Stimulated activated CD8-positive, alpha-beta memory T cell treated with anti-CD3 and anti-CD28 coated beads, Interleukin-2, amount 100 ng/mL, for 1 hour (primary cell): ENCODE measurements at regions not wholly inside any gene's neighbourhood (a gene's known extent, or its start where the extent isn't known, plus 50 kb on each side); places are given as distances from the start of the nearest gene placed in this dataset.

Experiments
- DNase-seq, 2 donors: peaks; one replicate each; pipeline ENCODE4 v3.0.0-alpha.2; 2020; ENCODE audit warnings: low read depth in 2 of 2

DNA sequence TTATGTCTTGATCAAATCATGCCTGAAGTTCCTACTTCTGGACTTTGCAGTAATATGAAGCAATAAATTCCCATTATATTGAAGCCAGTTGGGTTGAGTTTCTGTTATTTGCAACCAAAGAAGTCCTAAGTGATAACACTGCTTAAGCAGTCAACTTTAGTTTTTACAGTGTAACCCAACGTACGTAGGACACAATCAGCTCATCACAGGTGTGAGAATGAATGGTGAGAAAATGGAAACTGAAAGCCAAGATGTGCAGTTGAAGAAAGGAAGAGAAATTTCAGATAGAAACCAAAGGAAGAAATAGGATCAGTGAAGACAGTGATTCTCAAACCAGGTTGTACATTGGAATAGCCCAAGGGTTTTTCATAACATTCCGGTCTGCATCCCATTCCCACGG is 211.4 kb upstream of the ZFP64 start:
- no peak for DNase-seq

DNA sequence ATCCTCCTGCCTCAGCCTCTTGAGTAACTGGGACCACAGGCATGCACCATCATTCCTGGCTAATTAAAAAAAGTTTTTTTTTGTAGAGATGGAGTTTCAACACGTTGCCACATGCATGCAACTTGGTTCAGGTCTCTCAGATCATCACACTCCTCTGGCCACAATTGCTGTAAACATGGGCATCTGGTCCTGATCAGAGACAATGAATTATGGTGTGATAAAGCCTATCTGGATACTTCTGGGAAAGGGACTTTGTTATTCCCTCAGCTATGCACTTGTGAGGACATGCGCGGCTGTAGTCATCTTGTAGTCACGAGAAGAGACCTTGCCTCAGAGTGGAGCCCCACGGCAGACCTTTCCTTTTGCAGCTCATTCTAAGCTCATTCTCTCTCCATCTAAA is 210.9 kb upstream of the ZFP64 start:
- no peak for DNase-seq

DNA sequence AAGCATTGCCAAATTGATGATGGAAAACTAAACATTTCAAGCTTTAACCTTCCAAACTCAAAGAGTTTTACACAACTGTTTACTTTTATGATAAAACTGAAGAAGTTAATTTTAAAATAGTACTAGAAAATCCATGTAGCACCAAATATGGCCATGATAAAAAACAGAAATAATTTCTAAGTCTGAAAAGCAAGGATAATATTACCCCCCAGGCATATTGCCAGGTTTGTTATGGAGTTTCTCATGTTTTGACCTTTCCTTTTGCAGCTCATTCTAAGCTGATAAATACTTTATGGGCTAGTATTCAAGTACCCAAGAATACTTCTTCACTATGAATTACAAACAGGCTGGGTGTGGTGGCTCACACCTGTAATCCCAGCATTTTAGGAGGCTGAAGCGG is 209.9 kb upstream of the ZFP64 start:
- no peak for DNase-seq

DNA sequence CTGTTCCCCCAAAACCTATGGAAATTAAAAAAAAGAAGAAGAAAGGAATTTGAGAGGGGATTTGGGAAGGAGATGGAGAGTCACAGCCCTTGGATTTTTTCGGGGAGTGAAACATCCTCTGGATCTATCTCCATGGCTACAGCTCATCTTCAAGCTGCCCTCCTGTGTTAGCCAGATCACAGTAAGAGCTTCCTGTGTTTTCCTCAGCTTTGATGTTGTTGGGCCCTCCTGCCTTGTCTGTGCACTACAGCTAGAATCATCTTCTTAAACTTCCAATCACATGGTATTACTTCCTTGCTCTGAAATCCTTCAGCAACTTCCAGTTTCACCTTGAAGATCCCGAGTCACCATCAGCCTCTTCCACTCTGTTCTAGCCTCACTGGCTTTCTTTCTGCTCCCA is 207.8 kb upstream of the ZFP64 start:
- no peak for DNase-seq

DNA sequence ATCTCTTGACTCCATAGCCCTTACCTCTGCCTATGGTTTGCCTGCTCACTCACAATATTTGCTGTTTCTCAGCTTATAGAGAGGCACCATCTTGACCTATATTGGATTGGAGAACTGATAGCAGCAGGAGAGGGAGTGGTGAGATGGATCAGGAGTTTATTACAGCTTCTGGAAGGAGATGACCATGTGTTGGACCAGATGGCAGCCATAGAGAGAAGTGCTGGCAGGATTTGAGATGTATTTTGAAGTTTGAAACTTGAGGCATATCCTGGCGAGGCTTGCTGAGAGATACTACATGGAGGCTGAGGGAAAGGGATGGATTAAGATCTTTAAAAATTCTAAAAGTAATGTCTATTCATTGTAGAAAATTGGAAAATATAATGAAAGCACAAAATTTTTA is 198.0 kb upstream of the ZFP64 start:
- DNase-seq: no peak

DNA sequence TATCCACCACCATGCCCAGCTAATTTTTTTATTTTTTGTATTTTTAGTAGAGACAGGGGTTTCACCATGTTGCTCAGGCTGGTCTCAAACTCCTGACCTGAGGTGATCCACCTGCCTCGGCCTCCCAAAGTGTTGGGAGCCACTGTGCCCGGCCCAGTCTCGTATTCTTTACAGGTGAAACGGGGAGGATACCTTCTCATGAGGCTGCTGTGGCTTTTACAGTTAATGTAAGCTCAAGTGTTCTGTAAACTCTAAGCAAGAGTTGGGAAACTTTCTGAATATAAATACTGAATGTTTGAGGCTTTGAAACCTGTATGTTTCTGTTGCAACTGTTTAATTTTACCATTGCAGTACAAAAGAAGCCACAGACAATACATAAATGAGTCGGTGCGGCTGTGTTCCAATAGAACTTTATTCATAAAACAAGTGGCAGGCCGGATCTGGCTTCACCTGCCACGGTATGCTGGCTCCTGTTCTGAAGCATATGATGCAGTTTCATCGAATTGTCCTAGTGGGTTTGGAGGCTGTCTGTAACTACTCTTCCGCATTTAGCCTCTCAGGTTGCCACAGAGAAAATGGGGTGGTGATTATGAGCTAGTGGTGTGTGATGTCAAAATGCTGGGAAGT is 192.5 kb upstream of the ZFP64 start:
- no peak for DNase-seq

DNA sequence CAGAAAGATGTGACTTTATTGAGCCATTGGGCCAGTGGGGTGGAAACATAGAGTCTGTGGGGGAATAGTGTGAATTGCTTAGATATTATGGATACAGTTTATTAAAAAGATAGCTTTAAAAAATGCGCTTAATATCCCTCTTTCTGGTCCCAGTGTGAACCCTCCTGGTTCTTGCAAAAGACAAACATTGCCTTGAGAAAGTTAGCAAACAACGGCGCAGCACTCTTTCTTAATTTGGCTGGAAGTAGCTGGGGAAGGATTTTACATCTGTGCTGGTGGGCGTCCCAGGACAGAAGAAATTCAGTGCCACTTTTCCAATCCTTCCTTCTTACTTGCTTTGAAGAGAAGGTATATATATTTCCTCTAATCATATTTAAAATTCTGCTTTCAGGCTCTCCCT is 191.4 kb upstream of the ZFP64 start:
- no peak for DNase-seq

DNA sequence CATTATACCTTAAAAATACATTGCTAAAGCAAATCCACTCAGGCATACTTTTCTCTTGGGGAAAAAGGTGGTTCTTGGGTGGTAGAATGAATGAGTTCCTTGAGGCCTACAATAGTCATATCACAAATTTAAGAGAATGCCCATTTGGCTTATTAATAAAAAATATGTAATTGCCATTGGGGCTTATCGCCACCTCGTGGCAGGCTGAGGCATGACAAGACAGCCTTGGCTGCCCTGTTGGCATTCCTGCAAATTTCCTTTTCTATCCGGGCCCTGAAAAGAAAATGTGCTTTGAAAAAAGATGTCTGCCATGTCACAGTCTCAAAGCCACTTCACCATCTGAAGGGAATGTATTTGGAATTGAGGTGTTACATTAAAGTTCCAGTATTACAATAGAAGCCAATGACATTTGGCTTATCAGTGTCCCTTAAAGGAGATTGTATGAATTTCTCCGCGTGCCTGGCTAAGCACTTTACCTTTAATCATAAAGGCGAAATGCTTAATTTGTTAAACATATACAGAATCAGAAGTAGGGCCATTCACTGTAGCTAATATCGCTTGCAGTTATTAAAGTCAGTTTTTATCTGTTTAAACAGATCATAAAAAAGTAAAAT is 188.3 kb upstream of the ZFP64 start:
- peak in 1 of 2 donors; percentile 9 for DNase-seq

DNA sequence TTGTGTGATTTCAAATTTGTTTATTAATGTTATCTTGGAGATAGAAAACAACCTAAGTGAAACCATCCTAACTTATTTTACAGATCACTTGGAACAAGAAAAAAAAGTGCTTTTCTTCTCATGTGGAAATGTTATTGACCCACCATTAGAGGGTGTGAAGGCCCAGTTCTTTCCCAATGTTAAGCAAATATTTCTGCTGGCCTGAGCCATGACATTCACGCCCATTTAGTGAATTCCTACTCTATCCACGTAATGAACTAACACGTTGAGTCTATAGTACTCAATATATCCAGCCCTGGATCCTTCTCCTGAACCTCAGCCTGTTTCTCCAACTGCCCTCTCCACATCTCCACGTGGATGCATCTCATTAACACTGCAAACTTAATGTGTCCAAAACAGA is 180.6 kb upstream of the ZFP64 start:
- DNase-seq: no peak

DNA sequence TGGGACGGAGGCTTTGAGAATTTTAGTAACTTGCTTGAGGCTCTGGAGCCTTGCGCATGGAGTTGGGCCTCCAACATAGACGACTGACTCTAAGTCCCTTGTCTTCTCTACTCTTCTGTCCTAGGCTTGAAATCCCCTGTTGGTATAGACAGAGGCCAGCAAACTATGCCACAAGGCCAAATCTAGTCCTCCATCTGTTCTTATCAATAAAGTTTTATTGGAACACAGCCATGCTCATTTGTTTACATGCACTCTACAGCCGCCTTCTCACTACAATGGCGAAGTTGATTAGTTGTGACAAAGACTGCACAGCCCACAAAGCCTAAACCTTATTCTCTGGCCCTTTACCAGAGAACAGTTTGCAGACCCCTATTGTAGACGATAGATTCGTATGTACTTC is 174.1 kb upstream of the ZFP64 start:
- no peak for DNase-seq

DNA sequence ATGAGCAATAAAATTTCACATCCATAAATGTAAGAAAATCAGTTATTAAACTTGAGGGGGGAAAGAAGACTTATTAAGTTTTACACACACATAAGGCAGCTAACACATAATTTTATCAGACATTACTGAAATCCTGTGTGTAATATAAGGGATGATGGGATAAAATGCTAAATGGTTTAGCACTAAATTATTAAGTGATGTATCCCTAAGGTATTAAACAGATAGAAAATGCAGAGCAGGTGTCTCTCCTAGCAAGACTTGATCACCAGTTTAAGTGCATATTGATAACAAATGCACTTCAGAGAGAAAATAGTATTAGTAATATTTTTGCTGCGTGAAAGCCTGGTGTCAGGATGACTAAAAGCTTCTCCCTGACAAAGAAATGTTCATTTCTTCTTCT is 172.8 kb upstream of the ZFP64 start:
- DNase-seq: no peak

DNA sequence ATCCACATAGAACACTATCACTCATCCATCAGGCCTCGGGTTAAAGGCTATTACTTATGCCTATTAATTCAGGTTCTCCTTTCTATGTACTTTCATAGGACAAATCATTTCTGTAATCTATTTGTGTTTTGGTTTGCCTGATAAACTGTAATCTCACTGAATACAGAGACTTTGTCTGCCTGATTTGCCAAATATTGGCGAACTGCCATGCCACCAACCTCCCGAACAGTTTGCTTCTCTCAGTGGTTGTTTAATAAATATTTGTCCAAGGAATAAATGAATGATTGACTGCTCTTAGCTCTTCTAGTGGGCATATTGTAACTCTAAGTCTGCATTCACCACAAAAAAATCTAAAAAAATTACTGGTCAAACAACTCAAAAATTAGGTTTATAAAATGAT is 170.1 kb upstream of the ZFP64 start:
- no peak for DNase-seq

DNA sequence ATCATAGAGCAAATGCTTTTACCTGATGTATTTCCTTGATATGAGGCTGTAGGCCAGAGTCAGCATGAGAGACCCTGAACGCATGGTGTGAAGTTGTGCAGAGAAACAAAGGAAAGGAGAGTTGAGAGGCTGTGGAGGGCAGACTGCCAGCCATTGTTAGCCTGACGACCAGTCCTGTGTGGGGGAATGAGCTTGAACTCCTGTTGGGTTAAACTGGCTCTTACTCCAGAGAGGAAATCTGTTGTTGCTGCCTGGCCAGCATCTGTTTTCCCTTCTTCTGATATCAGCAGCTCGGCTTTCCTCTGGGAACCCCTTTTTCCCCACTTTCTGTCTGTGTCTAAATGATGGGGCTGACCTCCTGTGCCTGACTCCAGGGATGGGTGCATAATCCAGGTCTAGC is 158.2 kb upstream of the ZFP64 start:
- DNase-seq: no peak

DNA sequence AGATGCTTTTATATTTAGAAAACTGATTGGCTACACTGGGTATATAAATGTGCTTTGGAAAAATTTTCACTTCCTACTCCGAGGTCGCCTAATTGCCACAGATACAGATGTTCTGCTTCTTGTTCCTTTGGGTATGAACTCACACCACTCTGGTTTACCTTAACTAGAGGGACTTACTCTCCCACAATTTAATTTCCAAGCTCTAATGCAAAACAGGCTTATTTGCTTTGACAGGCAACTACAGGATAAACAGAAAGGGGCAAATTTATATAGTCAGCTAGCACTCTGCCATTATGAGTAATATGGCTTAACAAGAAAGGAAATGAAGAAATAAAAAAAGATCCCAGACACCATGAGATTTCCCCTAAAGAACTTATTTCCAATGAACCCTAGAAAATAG is 156.9 kb upstream of the ZFP64 start:
- no peak for DNase-seq

DNA sequence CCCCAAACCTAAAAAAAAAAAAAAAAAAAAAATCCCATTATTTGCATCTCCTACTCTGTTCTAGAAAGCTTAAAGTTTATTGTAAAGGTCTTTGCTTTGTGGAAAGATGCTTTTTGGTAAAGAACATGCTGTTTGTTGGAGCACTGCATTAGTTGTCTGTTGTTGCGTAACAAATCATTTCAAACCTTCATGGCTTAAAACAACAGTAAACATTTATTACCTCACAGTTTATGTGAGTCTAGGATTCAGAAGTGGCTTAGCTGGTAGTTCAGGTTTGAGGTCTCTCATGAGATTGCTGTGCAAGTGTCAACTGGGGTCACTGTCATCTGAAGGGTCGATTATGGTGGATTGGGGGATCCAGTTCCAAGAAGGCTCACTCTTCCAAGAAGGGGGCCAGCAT is 155.2 kb upstream of the ZFP64 start:
- no peak for DNase-seq

DNA sequence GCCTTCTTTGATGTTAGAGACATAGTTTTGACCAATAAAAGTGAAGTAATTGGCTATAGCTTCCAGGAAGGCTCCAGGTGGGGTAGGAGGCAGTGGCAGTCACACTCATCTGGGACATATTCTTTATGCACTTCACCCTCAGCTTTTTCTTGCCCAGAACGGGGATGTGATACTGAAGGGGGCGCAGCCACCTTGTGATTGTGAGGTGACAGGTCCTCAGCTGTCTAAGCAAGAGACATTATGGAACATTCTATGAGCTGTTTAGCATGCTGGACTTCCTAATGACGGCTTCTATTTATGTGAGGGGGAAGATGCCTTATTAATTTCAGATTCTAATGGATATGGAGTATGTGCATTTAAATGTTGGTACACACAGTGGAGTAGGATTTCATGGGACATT is 151.3 kb upstream of the ZFP64 start:
- no peak for DNase-seq

DNA sequence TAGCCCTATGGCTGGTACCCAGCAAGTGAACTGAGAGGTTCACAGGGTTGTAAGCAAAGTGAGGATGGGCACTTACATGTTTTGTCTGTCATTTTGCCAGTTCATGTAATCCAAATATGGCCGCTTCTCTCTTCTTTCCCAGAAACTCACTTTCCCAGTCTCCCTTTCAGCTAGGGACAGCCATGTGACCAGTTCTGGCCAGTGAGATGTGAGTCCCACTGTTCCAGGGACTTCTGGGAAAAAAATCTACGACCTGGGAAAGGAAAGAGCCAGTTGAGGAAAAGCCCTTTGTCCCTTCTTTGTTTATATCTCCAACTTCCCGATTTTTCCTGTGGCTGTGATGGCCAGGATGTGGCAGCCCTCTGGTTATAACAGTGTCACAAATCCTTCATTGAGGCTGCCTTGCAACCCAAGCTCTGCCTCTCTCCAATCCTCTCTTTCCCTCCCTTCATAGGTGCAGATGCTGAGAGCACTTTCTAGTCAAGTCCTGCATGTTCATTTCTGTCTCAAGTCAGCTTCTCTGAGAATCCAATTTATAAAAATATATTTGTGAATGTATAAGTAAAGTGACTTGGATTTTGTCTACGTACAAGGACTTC is 148.6 kb upstream of the ZFP64 start:
- no peak for DNase-seq

DNA sequence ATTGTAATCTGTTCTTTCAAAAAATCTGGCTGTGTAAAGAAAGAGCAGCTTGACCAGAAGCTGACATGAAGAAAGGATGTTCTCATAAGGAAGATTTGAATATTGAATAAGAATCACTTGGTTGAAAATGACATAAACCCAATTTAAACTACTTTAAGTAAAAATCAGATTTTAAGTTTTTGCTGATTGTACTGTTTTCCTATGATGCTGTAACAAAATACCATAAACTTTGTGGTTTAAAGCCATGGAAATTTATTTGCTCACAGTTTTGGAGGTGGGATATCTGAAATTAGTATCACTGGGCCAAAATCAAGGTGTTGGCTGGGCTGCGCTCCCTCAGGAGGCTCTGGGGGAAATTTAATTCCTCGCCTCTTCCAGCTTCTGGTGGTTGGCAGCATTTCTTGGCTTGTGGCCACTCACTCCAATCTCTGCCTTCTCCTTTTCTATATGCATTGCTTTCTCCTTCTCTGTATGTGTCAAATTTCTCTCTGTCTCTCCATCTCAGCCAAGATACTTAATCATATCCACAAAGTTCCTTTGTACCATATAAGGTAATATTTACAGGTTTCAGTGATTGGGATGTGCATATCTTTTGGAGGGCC is 141.2 kb upstream of the ZFP64 start:
- no peak for DNase-seq

DNA sequence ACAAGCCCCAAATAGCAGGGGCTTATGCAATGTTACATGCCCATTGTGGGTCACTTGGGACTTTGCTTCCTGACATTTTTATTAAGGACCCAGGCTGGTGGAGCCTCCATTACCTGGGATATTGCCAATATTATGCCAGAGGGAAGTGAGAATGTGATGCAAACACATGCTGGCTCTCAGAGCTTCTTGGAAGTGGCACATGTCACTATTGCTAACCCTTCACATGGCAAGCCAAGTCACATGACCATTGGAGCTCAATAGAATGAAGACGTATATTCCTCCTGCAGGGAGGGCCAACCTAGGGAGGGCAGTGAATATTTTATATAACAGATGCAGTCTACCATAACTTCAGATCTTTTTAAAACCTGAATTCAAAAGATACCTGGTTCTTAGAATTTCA is 140.7 kb upstream of the ZFP64 start:
- DNase-seq: no peak

DNA sequence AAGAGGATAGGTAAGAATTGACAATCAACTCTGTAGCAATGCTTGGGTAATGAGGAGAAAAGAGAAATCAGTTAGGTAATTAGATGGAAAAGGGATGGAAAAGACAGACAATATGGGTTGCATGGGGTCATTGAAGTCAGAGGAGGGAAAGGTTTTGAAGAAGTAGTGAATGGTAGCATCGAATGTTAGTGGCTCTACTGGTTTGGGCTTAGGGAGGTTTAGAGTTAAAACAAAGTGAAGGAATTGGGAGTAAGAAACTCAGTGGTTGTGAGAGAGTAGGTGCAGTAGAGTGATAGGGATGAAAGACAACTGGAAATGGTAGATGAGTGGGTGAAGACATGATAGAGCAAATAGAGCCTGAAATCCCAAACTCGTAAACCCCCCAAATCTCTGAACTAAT is 140.1 kb upstream of the ZFP64 start:
- no peak for DNase-seq

DNA sequence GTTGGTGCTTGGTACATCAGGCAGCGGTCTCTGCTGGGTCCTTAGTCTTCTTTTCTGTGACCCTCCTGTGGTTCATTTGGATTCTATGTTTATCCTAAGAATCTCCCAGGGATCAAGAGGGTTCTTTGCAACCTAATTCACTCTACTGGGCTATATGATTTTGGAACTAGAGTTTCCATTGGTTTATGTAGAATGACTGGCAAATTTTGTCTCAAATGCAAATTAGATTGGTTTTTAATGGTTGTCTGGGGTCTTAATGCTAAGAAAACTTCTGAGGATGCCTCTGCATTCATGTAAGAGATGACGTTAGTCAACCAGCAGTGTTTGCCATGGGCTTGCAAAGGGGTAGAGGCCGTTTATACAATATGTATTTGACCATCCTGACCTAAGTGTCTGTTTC is 129.8 kb upstream of the ZFP64 start:
- no peak for DNase-seq

DNA sequence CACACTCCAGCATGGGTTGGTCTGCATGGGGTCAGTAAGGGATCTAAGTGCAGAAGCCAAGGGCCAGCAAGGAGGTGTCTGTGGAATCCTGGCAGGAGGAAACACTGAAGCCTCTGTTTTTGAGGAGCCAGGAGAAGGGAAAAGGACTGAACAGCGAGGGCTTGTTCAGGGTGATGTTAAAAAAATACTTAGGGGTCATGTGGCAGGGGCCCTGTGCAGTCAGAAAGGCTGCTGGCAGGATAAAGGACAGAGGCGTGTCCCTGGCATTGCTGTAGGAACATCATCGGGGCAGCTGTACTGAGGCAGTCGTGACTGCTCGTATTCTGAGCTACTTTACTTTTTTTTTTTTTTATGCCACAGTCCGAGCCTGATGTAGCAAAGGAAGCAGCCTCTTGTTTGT is 127.1 kb upstream of the ZFP64 start:
- DNase-seq: no peak

DNA sequence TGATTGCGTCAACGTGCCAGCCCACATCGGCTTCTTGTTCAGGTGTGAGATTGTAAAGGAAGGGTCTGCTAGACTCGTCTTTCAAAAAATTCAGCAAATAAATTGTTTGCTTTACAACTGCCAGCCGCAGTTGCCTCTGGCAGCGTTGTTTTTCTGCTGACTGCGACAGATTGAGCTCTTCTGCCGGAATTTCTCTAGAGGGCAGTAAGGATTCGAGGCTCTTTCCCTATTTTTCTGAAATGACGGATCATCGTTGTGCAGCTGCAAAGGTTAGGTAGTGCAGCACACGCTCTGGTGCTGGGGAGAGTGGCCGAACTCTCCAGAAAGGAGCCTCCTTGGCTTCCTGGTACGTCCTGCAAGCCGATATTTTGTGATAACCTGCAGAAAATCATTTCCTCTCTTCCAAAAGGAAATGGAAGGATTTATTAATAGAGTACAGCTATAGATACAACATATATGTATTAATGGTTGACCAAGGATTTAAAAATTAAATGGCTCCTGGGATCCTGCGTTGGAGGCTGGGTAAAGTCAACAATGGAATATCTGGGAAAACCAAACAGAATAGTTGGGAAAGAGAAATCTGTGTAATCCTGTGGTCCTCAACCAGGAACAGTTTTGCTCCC is 121.9 kb upstream of the ZFP64 start:
- DNase-seq: no peak
